ENCODE measurements at regions not wholly inside any gene's neighbourhood (a gene's known extent, or its start where the extent isn't known, plus 50 kb on each side); places are given as distances from the start of the nearest gene placed in this dataset.

DNA sequence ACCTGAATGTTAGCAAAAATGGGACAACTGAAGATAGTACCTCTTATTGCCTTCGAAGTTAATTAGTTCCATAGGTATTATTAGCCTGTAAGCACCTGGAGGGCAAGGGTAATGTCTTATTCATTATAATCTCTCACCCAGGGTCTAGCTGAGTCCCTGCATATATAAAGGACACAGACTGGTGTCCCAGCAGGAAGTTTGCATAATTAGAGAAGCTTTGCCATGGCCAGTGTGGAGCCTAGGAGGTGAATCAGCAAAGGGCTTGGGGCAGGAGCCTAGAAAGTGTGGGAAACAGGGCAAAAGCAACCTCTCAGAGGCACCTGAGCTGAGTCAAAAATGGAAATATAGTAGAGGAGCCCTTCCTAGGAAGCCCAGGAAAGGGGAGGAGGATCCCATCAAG lies 120.4 kb downstream of the NEDD1 start:
- Histone ChIP-seq H3K36me3 (ENCODE audit: control insufficient read depth, insufficient read depth, low read length) (no peaks in the 10 kb centered on the region), H3K27me3 (ENCODE audit: control insufficient read depth, insufficient read depth, low read length) (no peaks in the 10 kb centered on the region), H3K9me3 (ENCODE audit: control insufficient read depth in 2 of 2, low read length in 2 of 2) (no peaks in the 10 kb centered on the region), H3K27ac (ENCODE audit: insufficient read depth, low read length, poor library complexity, severe bottlenecking) (no peak overlapping the region), H3K4me3 (ENCODE audit: low read depth, low read length) (no peak overlapping the region), H3K4me1 (ENCODE audit: control insufficient read depth, insufficient read depth, low read length, poor library complexity, severe bottlenecking) (no peaks in the 10 kb centered on the region)
- no peak for ATAC-seq (ENCODE audit: low read depth in 2 of 2)
- H3K4me3 Mint-ChIP-seq, result no peak overlapping the region
- no peaks in the 10 kb centered on the region for H3K36me3 Mint-ChIP-seq
- H3K27me3 Mint-ChIP-seq, result no peaks in the 10 kb centered on the region
- DNase-seq, result no peak
- H3K9me3 Mint-ChIP-seq, result no peaks in the 10 kb centered on the region
- H3K27ac Mint-ChIP-seq, result no peak overlapping the region
- H3K4me1 Mint-ChIP-seq, result no peaks in the 10 kb centered on the region

DNA sequence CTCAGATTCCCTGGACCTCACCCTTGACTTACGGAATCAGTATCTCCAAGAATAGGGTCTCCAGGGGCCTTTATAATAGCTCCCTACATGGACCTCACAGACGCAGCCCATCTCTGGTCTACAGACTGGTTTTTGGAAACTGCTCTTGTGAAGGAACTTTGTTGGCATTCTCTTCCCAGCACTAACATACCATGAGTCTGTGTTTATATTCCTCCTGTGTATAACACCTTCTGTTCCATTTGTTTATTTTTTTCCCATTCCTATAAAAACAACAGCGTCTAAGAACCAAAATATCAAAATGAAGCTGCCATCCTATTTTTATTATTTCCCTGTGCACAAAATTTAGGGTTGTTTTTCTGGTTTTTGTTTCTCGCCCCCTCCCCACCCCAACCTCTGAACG lies 131.1 kb downstream of the NEDD1 start:
- DNase-seq, result no peak
- H3K4me3 Mint-ChIP-seq, result no peak overlapping the region
- no peak overlapping the region for H3K27ac Mint-ChIP-seq

DNA sequence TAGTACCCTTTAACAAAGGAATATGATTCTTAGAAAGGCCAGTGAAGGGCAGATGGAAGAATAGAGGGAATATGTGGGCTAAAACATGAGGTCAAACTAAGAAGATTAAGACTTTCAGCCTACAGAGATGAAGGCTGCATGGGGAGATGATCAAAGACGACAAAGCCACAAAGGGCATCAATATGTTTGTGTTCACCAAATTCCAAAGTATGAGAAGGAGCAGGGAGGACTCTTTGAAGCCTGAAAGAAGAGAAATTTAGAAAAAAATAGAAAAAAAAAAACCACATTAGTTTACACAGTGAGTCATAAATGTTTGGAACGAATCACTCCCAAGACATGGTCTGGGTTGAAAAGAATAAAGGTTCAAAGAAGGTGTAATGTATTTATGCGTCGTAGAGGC lies 131.8 kb downstream of the NEDD1 start:
- Mint-ChIP-seq H3K4me3 (no peak overlapping the region), H3K9me3 (peaks cover 0 to 3% (median 0%) of the 10 kb centered on the region in 7 donors), H3K27ac (no peak overlapping the region), H3K27me3 (no peaks in the 10 kb centered on the region), H3K4me1 (no peaks in the 10 kb centered on the region), H3K36me3 (no peaks in the 10 kb centered on the region)
- Histone ChIP-seq H3K27me3 (ENCODE audit: control insufficient read depth, insufficient read depth, low read length) (peaks cover 2% of the 10 kb centered on the region), H3K36me3 (ENCODE audit: control insufficient read depth, insufficient read depth, low read length) (no peaks in the 10 kb centered on the region), H3K9me3 (ENCODE audit: control insufficient read depth in 2 of 2, low read length in 2 of 2) (no peaks in the 10 kb centered on the region), H3K4me3 (ENCODE audit: low read depth, low read length) (no peak overlapping the region), H3K27ac (ENCODE audit: insufficient read depth, low read length, poor library complexity, severe bottlenecking) (no peak overlapping the region), H3K4me1 (ENCODE audit: control insufficient read depth, insufficient read depth, low read length, poor library complexity, severe bottlenecking) (no peaks in the 10 kb centered on the region)
- no peak for DNase-seq
- ATAC-seq (ENCODE audit: low read depth in 2 of 2), result no peak

More for the DNA sequence above, 131.1 kb downstream of the NEDD1 start:
- peaks cover 2% of the 10 kb centered on the region for H3K27me3 ChIP-seq (ENCODE audit: control insufficient read depth, insufficient read depth, low read length)
- H3K27ac ChIP-seq (ENCODE audit: insufficient read depth, low read length, poor library complexity, severe bottlenecking), result no peak overlapping the region
- ATAC-seq (ENCODE audit: low read depth in 2 of 2), result no peak
- H3K4me1 Mint-ChIP-seq, result no peaks in the 10 kb centered on the region
- no peaks in the 10 kb centered on the region for H3K9me3 ChIP-seq (ENCODE audit: control insufficient read depth in 2 of 2, low read length in 2 of 2)
- H3K27me3 Mint-ChIP-seq, result no peaks in the 10 kb centered on the region
- no peaks in the 10 kb centered on the region for H3K4me1 ChIP-seq (ENCODE audit: control insufficient read depth, insufficient read depth, low read length, poor library complexity, severe bottlenecking)
- H3K36me3 ChIP-seq (ENCODE audit: control insufficient read depth, insufficient read depth, low read length), result no peaks in the 10 kb centered on the region
- H3K4me3 ChIP-seq (ENCODE audit: low read depth, low read length), result no peak overlapping the region
- H3K9me3 Mint-ChIP-seq, result peaks cover 0 to 3% (median 0%) of the 10 kb centered on the region in 7 donors
- no peaks in the 10 kb centered on the region for H3K36me3 Mint-ChIP-seq

DNA sequence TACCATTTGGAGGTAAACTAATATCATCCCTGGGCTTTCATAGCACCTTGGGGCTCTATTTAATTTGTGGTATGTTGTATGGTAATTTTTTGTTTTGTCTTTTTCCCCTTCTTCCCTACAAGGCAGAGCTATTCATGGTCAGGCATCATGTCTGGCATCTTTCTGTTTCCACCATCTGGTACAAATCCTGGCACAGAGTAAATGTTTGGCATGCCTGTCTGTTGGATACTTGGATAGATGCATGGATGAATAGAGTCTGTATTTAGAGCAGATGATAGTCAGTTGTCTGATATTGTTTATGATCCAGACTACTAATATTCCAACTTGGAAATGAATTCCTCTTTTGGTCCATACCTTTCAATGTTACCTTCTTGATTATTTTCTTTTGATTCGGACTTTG lies 139.8 kb downstream of the NEDD1 start:
- Histone ChIP-seq H3K4me1 (ENCODE audit: control insufficient read depth, insufficient read depth, low read length, poor library complexity, severe bottlenecking) (no peaks in the 10 kb centered on the region), H3K27me3 (ENCODE audit: control insufficient read depth, insufficient read depth, low read length) (no peaks in the 10 kb centered on the region), H3K9me3 (ENCODE audit: control insufficient read depth in 2 of 2, low read length in 2 of 2) (no peaks in the 10 kb centered on the region), H3K27ac (ENCODE audit: insufficient read depth, low read length, poor library complexity, severe bottlenecking) (no peak overlapping the region), H3K4me3 (ENCODE audit: low read depth, low read length) (no peak overlapping the region), H3K36me3 (ENCODE audit: control insufficient read depth, insufficient read depth, low read length) (no peaks in the 10 kb centered on the region)
- DNase-seq, result no peak
- Mint-ChIP-seq H3K9me3 (peaks cover 0 to 3% (median 0%) of the 10 kb centered on the region in 7 donors), H3K27me3 (peaks cover 5% of the 10 kb centered on the region), H3K4me1 (no peaks in the 10 kb centered on the region), H3K27ac (no peak overlapping the region), H3K36me3 (no peaks in the 10 kb centered on the region), H3K4me3 (no peak overlapping the region)
- no peak for ATAC-seq (ENCODE audit: low read depth in 2 of 2)

DNA sequence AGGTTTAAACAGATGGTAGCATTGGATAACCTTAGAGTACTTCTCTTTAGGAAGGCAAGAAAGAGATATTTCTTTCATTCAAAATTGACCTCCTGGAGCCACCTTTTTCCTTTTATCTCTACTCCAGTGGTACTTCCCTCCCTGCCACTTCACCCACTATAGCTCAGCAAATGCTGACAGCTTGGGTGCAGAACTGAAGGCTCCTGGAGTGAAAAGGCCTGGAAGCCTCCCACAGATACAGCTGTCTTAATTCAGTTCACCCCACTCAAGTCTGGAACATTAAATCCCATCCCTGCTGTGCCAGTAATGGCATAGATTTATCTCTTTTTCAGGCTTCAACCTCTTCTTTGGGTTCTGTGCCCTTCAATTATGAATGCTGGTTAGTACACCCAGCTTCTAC lies 140.3 kb downstream of the NEDD1 start:
- peaks cover 5% of the 10 kb centered on the region for H3K27me3 Mint-ChIP-seq
- no peaks in the 10 kb centered on the region for H3K9me3 ChIP-seq (ENCODE audit: control insufficient read depth in 2 of 2, low read length in 2 of 2)
- H3K9me3 Mint-ChIP-seq, result peaks cover 0 to 3% (median 0%) of the 10 kb centered on the region in 7 donors
- no peaks in the 10 kb centered on the region for H3K36me3 ChIP-seq (ENCODE audit: control insufficient read depth, insufficient read depth, low read length)
- no peak for ATAC-seq (ENCODE audit: low read depth in 2 of 2)
- H3K4me1 Mint-ChIP-seq, result no peaks in the 10 kb centered on the region
- H3K4me3 Mint-ChIP-seq, result no peak overlapping the region
- no peak overlapping the region for H3K27ac Mint-ChIP-seq
- no peak for DNase-seq
- H3K27me3 ChIP-seq (ENCODE audit: control insufficient read depth, insufficient read depth, low read length), result no peaks in the 10 kb centered on the region
- H3K27ac ChIP-seq (ENCODE audit: insufficient read depth, low read length, poor library complexity, severe bottlenecking), result no peak overlapping the region
- no peaks in the 10 kb centered on the region for H3K36me3 Mint-ChIP-seq
- no peak overlapping the region for H3K4me3 ChIP-seq (ENCODE audit: low read depth, low read length)
- no peaks in the 10 kb centered on the region for H3K4me1 ChIP-seq (ENCODE audit: control insufficient read depth, insufficient read depth, low read length, poor library complexity, severe bottlenecking)

DNA sequence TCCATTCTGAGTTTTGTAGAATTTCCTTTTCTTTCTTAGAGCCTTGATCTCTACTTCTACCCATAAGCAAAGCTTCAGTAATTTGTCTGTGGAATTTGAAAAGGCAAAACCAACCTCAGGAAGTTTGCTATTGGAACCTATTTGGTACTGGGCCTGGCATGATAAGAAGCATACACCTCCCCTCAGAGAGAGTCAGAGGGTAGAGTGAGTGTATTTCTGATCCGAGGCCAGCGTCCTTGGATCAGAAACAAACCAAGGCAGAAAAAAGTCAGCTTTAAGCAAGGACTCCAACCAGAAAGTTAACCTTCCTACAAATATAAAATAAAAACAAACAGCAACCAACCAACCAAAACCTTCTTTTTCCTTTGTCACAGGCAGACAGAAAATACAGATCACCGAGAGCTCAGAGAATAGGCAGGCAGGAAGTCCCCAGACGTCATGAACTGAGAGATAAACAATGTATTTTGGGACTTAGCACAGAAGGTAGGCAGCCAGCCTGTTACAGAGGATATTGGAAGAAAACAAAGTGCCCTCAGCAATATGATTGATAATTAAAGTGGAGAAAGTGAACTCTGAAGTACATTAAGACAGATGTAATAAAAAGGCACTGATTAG lies 141.5 kb downstream of the NEDD1 start:
- no peak overlapping the region for H3K27ac ChIP-seq (ENCODE audit: insufficient read depth, low read length, poor library complexity, severe bottlenecking)
- no peaks in the 10 kb centered on the region for H3K4me1 Mint-ChIP-seq
- ATAC-seq (ENCODE audit: low read depth in 2 of 2) (no peak), DNase-seq (no peak)
- H3K4me3 ChIP-seq (ENCODE audit: low read depth, low read length), result no peak overlapping the region
- peaks cover 5% of the 10 kb centered on the region for H3K27me3 Mint-ChIP-seq
- H3K36me3 Mint-ChIP-seq, result no peaks in the 10 kb centered on the region
- H3K9me3 Mint-ChIP-seq, result peaks cover 0 to 1% (median 0%) of the 10 kb centered on the region in 7 donors
- H3K9me3 ChIP-seq (ENCODE audit: control insufficient read depth in 2 of 2, low read length in 2 of 2), result no peaks in the 10 kb centered on the region
- no peaks in the 10 kb centered on the region for H3K4me1 ChIP-seq (ENCODE audit: control insufficient read depth, insufficient read depth, low read length, poor library complexity, severe bottlenecking)
- no peaks in the 10 kb centered on the region for H3K27me3 ChIP-seq (ENCODE audit: control insufficient read depth, insufficient read depth, low read length)
- no peak overlapping the region for H3K4me3 Mint-ChIP-seq
- H3K27ac Mint-ChIP-seq, result no peak overlapping the region
- H3K36me3 ChIP-seq (ENCODE audit: control insufficient read depth, insufficient read depth, low read length), result no peaks in the 10 kb centered on the region

DNA sequence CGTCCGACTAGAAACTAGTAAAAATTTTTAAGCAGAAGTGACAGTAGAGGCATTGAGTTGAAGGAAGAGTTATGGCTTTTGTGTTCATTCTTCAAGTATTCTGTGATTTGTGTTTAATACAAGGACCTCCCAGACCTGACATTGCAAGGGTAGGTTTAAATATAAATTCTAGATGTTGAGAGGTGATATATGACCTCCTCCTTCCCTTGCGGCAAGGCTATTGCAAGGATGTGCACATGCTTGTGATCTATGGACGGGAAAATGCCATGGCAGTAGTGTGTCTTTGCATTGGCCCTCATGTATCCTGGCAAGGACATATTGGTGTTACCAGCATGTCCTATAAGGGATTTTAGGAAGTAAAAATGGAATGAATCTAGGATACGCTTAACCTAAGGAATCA lies 143.5 kb downstream of the NEDD1 start:
- Mint-ChIP-seq H3K4me3 (no peak overlapping the region), H3K27ac (no peak overlapping the region), H3K36me3 (no peaks in the 10 kb centered on the region), H3K4me1 (no peaks in the 10 kb centered on the region), H3K27me3 (peaks cover 5% of the 10 kb centered on the region), H3K9me3 (peaks cover 0 to 1% (median 0%) of the 10 kb centered on the region in 7 donors)
- Histone ChIP-seq H3K4me3 (ENCODE audit: low read depth, low read length) (no peak overlapping the region), H3K4me1 (ENCODE audit: control insufficient read depth, insufficient read depth, low read length, poor library complexity, severe bottlenecking) (no peaks in the 10 kb centered on the region), H3K27me3 (ENCODE audit: control insufficient read depth, insufficient read depth, low read length) (no peaks in the 10 kb centered on the region), H3K9me3 (ENCODE audit: control insufficient read depth in 2 of 2, low read length in 2 of 2) (no peaks in the 10 kb centered on the region), H3K27ac (ENCODE audit: insufficient read depth, low read length, poor library complexity, severe bottlenecking) (no peak overlapping the region), H3K36me3 (ENCODE audit: control insufficient read depth, insufficient read depth, low read length) (no peaks in the 10 kb centered on the region)
- no peak for ATAC-seq (ENCODE audit: low read depth in 2 of 2)
- no peak for DNase-seq

DNA sequence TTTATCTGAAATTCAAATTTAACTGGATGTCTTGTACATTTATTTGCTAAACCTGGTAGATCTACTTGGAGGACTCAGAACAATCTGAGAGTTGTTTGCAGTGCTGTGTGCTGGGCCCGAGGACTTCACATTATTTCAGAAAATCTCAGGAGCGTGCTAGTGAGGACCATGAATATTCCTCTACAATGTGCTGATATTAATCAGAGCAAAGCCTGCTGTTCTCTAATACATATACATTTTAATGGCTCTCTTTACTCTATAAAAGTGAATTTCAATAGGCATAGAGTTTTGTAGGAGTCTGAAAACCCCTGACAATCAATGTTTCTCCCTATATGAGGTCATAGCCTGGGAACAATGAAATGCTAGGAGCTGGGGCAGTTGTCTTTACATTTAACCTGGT lies 144.3 kb downstream of the NEDD1 start:
- no peak for DNase-seq
- H3K4me1 ChIP-seq (ENCODE audit: control insufficient read depth, insufficient read depth, low read length, poor library complexity, severe bottlenecking), result no peaks in the 10 kb centered on the region
- H3K36me3 ChIP-seq (ENCODE audit: control insufficient read depth, insufficient read depth, low read length), result no peaks in the 10 kb centered on the region
- Mint-ChIP-seq H3K36me3 (no peaks in the 10 kb centered on the region), H3K27ac (no peak overlapping the region), H3K9me3 (peaks cover 0 to 4% (median 1%) of the 10 kb centered on the region in 7 donors), H3K27me3 (peaks cover 5% of the 10 kb centered on the region), H3K4me1 (no peaks in the 10 kb centered on the region), H3K4me3 (no peak overlapping the region)
- no peaks in the 10 kb centered on the region for H3K9me3 ChIP-seq (ENCODE audit: control insufficient read depth in 2 of 2, low read length in 2 of 2)
- H3K27me3 ChIP-seq (ENCODE audit: control insufficient read depth, insufficient read depth, low read length), result no peaks in the 10 kb centered on the region
- no peak overlapping the region for H3K27ac ChIP-seq (ENCODE audit: insufficient read depth, low read length, poor library complexity, severe bottlenecking)
- no peak for ATAC-seq (ENCODE audit: low read depth in 2 of 2)
- no peak overlapping the region for H3K4me3 ChIP-seq (ENCODE audit: low read depth, low read length)

Data from CD4-positive, CD25-positive, alpha-beta regulatory T cell (primary cell).